Nephron progenitor cell (in vitro differentiated cells): ENCODE measurements at regions not wholly inside any gene's neighbourhood (a gene's known extent, or its start where the extent isn't known, plus 50 kb on each side); places are given as distances from the start of the nearest gene placed in this dataset.

Experiments used
- DNase-seq: peaks from one replicate; pipeline ENCODE4 v3.0.0; 2021
- H3K27ac Mint-ChIP-seq: 2 replicates; pipeline ENCODE4 v1.8.0; 2021; ENCODE audit warnings: mild to moderate bottlenecking, moderate library complexity, mixed read lengths
- H3K27me3 Mint-ChIP-seq: 2 replicates; pipeline ENCODE4 v1.8.0; 2021; ENCODE audit warnings: mild to moderate bottlenecking, low read depth, mixed read lengths; ENCODE audit not compliant: poor library complexity
- H3K36me3 Mint-ChIP-seq: 2 replicates; pipeline ENCODE4 v1.8.0; 2021; ENCODE audit warnings: low read depth, mixed read lengths
- H3K4me1 Mint-ChIP-seq: 2 replicates; pipeline ENCODE4 v1.8.0; 2021; ENCODE audit warnings: mixed read lengths
- H3K4me3 Mint-ChIP-seq: 2 replicates; pipeline ENCODE4 v1.8.0; 2021; ENCODE audit warnings: mild to moderate bottlenecking, moderate library complexity, mixed read lengths
- H3K9me3 Mint-ChIP-seq: 2 replicates; pipeline ENCODE4 v1.8.0; 2021; ENCODE audit warnings: mild to moderate bottlenecking, moderate library complexity, mixed read lengths
- TF ChIP-seq, protein P1 (sequence below): fragments of 200-600 bp; sonication (generic); IDR thresholded peaks from 2 replicates; pipeline ENCODE4 v1.5.0; 2021; ENCODE audit warnings: antibody characterized with exemption

GRCh38 chr12:113713156-113713555 is 241.5 kb upstream of the LHX5 start:
- H3K4me1 Mint-ChIP-seq: no peaks in the 10 kb centered on the region
- H3K9me3 Mint-ChIP-seq: peaks cover 14% of the 10 kb centered on the region
- H3K27ac Mint-ChIP-seq: no peak overlapping the region
- H3K36me3 Mint-ChIP-seq: no peaks in the 10 kb centered on the region
- TF ChIP-seq, protein P1, sequence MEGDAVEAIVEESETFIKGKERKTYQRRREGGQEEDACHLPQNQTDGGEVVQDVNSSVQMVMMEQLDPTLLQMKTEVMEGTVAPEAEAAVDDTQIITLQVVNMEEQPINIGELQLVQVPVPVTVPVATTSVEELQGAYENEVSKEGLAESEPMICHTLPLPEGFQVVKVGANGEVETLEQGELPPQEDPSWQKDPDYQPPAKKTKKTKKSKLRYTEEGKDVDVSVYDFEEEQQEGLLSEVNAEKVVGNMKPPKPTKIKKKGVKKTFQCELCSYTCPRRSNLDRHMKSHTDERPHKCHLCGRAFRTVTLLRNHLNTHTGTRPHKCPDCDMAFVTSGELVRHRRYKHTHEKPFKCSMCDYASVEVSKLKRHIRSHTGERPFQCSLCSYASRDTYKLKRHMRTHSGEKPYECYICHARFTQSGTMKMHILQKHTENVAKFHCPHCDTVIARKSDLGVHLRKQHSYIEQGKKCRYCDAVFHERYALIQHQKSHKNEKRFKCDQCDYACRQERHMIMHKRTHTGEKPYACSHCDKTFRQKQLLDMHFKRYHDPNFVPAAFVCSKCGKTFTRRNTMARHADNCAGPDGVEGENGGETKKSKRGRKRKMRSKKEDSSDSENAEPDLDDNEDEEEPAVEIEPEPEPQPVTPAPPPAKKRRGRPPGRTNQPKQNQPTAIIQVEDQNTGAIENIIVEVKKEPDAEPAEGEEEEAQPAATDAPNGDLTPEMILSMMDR: no peak
- H3K4me3 Mint-ChIP-seq: no peak overlapping the region
- peaks cover 51% of the 10 kb centered on the region for H3K27me3 Mint-ChIP-seq
- no peak for DNase-seq

- H3K9me3 Mint-ChIP-seq: peaks cover 14% of the 10 kb centered on the region
- no peaks in the 10 kb centered on the region for H3K36me3 Mint-ChIP-seq
- H3K4me3 Mint-ChIP-seq: no peak overlapping the region
- H3K4me1 Mint-ChIP-seq: no peaks in the 10 kb centered on the region
- H3K27ac Mint-ChIP-seq: no peak overlapping the region
- peaks cover 48% of the 10 kb centered on the region for H3K27me3 Mint-ChIP-seq
- DNase-seq: no peak
- TF ChIP-seq, protein P1: no peak
These were observed 240.8 kb upstream of the LHX5 start for GRCh38 chr12:113712481-113712880.

GRCh38 chr12:113710216-113710615 is 238.5 kb upstream of the LHX5 start:
- no peak overlapping the region for H3K27ac Mint-ChIP-seq
- peaks cover 14% of the 10 kb centered on the region for H3K9me3 Mint-ChIP-seq
- H3K36me3 Mint-ChIP-seq: no peaks in the 10 kb centered on the region
- no peak overlapping the region for H3K4me3 Mint-ChIP-seq
- no peak for DNase-seq
- TF ChIP-seq, protein P1: no peak
- no peaks in the 10 kb centered on the region for H3K4me1 Mint-ChIP-seq
- peaks cover 61% of the 10 kb centered on the region for H3K27me3 Mint-ChIP-seq

DNA sequence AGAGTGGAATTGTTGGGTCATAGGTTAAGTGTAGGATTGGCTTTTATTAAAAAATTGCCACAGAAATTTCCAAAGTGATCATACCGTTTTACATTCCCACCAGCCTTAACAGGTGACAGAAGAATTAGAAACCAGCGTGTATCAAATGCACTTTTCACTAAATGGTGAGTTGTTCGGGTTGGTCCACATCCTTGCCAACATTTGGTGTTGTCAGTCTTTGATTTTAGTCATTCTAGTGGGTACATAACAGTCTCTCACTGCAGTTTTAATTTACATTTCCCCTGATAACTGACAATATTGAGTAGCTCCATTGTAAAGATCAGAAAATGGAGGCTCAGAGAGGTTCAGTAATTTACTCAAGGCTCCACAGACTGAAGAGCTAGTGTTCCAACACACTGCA is 237.8 kb upstream of the LHX5 start:
- Mint-ChIP-seq H3K27me3 (peaks cover 56% of the 10 kb centered on the region), H3K4me1 (no peaks in the 10 kb centered on the region), H3K36me3 (no peaks in the 10 kb centered on the region), H3K27ac (no peak overlapping the region), H3K4me3 (no peak overlapping the region), H3K9me3 (peaks cover 14% of the 10 kb centered on the region)
- TF ChIP-seq, protein P1: no peak
- DNase-seq: no peak

GRCh38 chr12:113702836-113703235 is 231.2 kb upstream of the LHX5 start:
- H3K9me3 Mint-ChIP-seq: no peaks in the 10 kb centered on the region
- H3K36me3 Mint-ChIP-seq: no peaks in the 10 kb centered on the region
- DNase-seq: no peak
- TF ChIP-seq, protein P1: no peak
- peaks cover 5% of the 10 kb centered on the region for H3K4me1 Mint-ChIP-seq
- H3K4me3 Mint-ChIP-seq: no peak overlapping the region
- H3K27ac Mint-ChIP-seq: no peak overlapping the region
- peaks cover 63% of the 10 kb centered on the region for H3K27me3 Mint-ChIP-seq

- TF ChIP-seq, protein P1: no peak
- peaks cover 10% of the 10 kb centered on the region for H3K4me1 Mint-ChIP-seq
- no peak overlapping the region for H3K27ac Mint-ChIP-seq
- H3K4me3 Mint-ChIP-seq: no peak overlapping the region
- DNase-seq: no peak
- H3K9me3 Mint-ChIP-seq: no peaks in the 10 kb centered on the region
- no peaks in the 10 kb centered on the region for H3K36me3 Mint-ChIP-seq
- H3K27me3 Mint-ChIP-seq: peaks cover 65% of the 10 kb centered on the region
These were observed 230.6 kb upstream of the LHX5 start for GRCh38 chr12:113702276-113702675.
